Keratinocyte (primary cell): ENCODE measurements at regions not wholly inside any gene's neighbourhood (a gene's known extent, or its start where the extent isn't known, plus 50 kb on each side); places are given as distances from the start of the nearest gene placed in this dataset.

Experiments
- DNase-seq: peaks from one replicate; pipeline ENCODE4 v3.0.0-alpha.2; 2011; ENCODE audit warnings: low read depth, missing footprints, low spot score
- FAIRE-seq: peaks from 2 replicates; lab custom pipeline; 2011; peaks lifted over from hg19 to GRCh38; lab: Jason Lieb, UNC
- H2AFZ ChIP-seq: 2 replicates; pipeline ENCODE4 v1.6.0; 2012; ENCODE audit warnings: low read length, control low read depth, inconsistent platforms; ENCODE audit not compliant: control insufficient read depth
- H3K27ac ChIP-seq: 2 replicates; pipeline ENCODE4 v1.5.1; 2011; ENCODE audit warnings: low read length; ENCODE audit not compliant: control insufficient read depth, insufficient read depth
- H3K27me3 ChIP-seq: 3 replicates; pipeline ENCODE4 v1.6.0; 2011; ENCODE audit warnings: low read length; ENCODE audit not compliant: control insufficient read depth, insufficient read depth; ENCODE audit errors: extremely low read depth
- H3K36me3 ChIP-seq, 2 experiments: 2 replicates in 1 of 2; 3 replicates in 1 of 2; pipeline ENCODE4 v1.5.1; 2011; ENCODE audit warnings: low read length in 2 of 2, mild to moderate bottlenecking in 1 of 2; ENCODE audit not compliant: control insufficient read depth in 2 of 2, insufficient read depth in 2 of 2; ENCODE audit errors: extremely low read depth in 1 of 2
- H3K4me1 ChIP-seq: 3 replicates; pipeline ENCODE4 v1.5.1; 2011; ENCODE audit warnings: low read length; ENCODE audit not compliant: control insufficient read depth, insufficient read depth; ENCODE audit errors: extremely low read depth
- H3K4me2 ChIP-seq: 3 replicates; pipeline ENCODE4 v1.6.0; 2011; ENCODE audit warnings: low read depth, low read length; ENCODE audit not compliant: control insufficient read depth, insufficient read depth; ENCODE audit errors: extremely low read depth
- H3K4me3 ChIP-seq, 3 experiments: fragments of 200-600 bp in 1 of 3; sonication (generic) in 1 of 3; 2 replicates in 2 of 3; 3 replicates in 1 of 3; pipeline ENCODE4 v1.5.1; 2011 to 2016; ENCODE audit warnings: low read length in 3 of 3, mild to moderate bottlenecking in 3 of 3, control low read depth in 2 of 3, inconsistent platforms in 1 of 3, low read depth in 1 of 3, mixed read lengths in 1 of 3, mixed run types in 1 of 3, moderate library complexity in 1 of 3; ENCODE audit not compliant: control insufficient read depth in 2 of 3, insufficient read depth in 2 of 3; ENCODE audit errors: extremely low read depth in 1 of 3
- H3K79me2 ChIP-seq: 2 replicates; pipeline ENCODE4 v1.6.0; 2012; ENCODE audit warnings: low read length; ENCODE audit not compliant: control insufficient read depth, insufficient read depth
- H3K9ac ChIP-seq: 3 replicates; pipeline ENCODE4 v1.6.0; 2011; ENCODE audit warnings: low read length; ENCODE audit not compliant: control insufficient read depth, insufficient read depth; ENCODE audit errors: extremely low read depth
- H3K9me1 ChIP-seq: 3 replicates; pipeline ENCODE4 v1.6.0; 2011; ENCODE audit warnings: low read length; ENCODE audit not compliant: control insufficient read depth, insufficient read depth; ENCODE audit errors: extremely low read depth
- H3K9me3 ChIP-seq: 2 replicates; pipeline ENCODE4 v1.5.1; 2012; ENCODE audit warnings: low read depth, low read length; ENCODE audit not compliant: control insufficient read depth
- H4K20me1 ChIP-seq: 3 replicates; pipeline ENCODE4 v1.6.0; 2011; ENCODE audit warnings: low read length; ENCODE audit not compliant: control insufficient read depth, insufficient read depth; ENCODE audit errors: extremely low read depth
- EZH2 ChIP-seq: IDR thresholded peaks from one replicate; pipeline ENCODE4 v1.6.1; 2012; ENCODE audit warnings: inconsistent platforms, mild to moderate bottlenecking, low read length, moderate library complexity
- dilution Hi-C: fragments of 300-500 bp; cut with MboI; formaldehyde crosslinking; loops from one replicate; pipeline ENCODE4 v1.7.0; 2020; ENCODE audit warnings: low sequenced_read_pairs; ENCODE audit not compliant: extremely low pct_ligation_motif_present
- TF ChIP-seq, protein P1 (sequence below), 3 experiments: IDR thresholded peaks in 1 of 3; conservative IDR thresholded peaks in 1 of 3; optimal IDR thresholded peaks in 1 of 3; 2 replicates in 2 of 3; 3 replicates in 1 of 3; pipeline versions ENCODE3 to v1.5.1; 2011; ENCODE audit warnings: low read length in 3 of 3, mild to moderate bottlenecking in 3 of 3, moderate library complexity in 2 of 3, control low read depth in 1 of 3, inconsistent platforms in 1 of 3; ENCODE audit not compliant: insufficient read depth in 2 of 3; ENCODE audit errors: extremely low read depth in 1 of 3

DNA sequence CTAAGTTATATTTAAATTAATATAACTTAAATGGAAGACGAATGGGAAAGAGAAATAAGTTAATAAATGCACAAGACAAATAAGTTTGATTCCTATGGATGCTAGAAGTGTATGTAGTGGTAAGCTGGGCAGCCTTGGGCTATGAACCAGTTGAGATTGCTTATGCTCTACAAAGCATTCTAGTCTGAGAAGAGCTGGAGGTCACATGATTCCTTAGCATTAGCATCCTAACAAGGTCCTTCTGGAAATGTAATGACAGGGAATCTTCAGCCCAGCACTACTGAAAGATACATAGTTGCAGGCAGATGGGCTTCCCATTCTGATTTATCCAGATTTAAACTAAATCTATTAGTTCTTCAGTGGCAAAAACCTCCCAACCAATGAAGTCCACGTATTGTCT is 102.3 kb upstream of the ESRRG start:
- Histone ChIP-seq H3K36me3 (no peaks in the 10 kb centered on the region), H3K4me3 (no peak overlapping the region), H3K4me2 (no peak overlapping the region), H3K9me1 (no peaks in the 10 kb centered on the region), H3K27ac (no peak overlapping the region), H3K79me2 (no peaks in the 10 kb centered on the region), H3K9ac (no peak overlapping the region), H4K20me1 (no peaks in the 10 kb centered on the region), H3K27me3 (no peaks in the 10 kb centered on the region), H3K9me3 (no peaks in the 10 kb centered on the region), H2AFZ (no peak overlapping the region), H3K4me1 (no peaks in the 10 kb centered on the region)
- TF ChIP-seq EZH2, result no peak
- TF ChIP-seq, protein P1, sequence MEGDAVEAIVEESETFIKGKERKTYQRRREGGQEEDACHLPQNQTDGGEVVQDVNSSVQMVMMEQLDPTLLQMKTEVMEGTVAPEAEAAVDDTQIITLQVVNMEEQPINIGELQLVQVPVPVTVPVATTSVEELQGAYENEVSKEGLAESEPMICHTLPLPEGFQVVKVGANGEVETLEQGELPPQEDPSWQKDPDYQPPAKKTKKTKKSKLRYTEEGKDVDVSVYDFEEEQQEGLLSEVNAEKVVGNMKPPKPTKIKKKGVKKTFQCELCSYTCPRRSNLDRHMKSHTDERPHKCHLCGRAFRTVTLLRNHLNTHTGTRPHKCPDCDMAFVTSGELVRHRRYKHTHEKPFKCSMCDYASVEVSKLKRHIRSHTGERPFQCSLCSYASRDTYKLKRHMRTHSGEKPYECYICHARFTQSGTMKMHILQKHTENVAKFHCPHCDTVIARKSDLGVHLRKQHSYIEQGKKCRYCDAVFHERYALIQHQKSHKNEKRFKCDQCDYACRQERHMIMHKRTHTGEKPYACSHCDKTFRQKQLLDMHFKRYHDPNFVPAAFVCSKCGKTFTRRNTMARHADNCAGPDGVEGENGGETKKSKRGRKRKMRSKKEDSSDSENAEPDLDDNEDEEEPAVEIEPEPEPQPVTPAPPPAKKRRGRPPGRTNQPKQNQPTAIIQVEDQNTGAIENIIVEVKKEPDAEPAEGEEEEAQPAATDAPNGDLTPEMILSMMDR (optimal IDR thresholded peaks at IDR 0.05 in 1 of 3, IDR thresholded peaks at IDR 0.05 in 1 of 3, conservative IDR thresholded peaks at IDR 0.05 in 1 of 3; ENCODE audit: extremely low read depth in 1 of 3, insufficient read depth in 2 of 3, low read length in 3 of 3), result no peak
- dilution Hi-C loops, result no loop called here
- no peak for FAIRE-seq
- no peak for DNase-seq

DNA sequence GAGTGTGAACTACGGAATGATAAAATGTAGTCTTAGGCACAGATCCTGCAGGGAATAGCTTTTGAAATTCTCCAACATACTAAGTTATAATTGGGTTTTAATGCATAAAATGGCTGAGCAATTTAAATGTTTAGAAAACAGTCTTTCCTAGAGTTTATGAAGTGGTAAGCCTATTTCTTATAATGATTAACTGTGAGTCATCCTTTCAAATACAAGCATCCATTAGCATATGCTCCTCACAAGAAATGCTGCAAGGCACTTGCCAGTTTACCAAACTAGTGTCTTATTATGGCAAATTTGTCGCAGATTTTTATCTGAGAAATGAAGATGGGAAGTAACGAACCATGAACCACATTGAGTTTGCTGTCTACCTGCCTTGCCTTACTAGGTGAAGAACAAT is 101.3 kb upstream of the ESRRG start:
- H3K9me3 ChIP-seq, result no peaks in the 10 kb centered on the region
- DNase-seq (no peak), FAIRE-seq (no peak)
- H3K27me3 ChIP-seq, result no peaks in the 10 kb centered on the region
- no peak overlapping the region for H3K4me2 ChIP-seq
- no peaks in the 10 kb centered on the region for H3K4me1 ChIP-seq
- H3K4me3 ChIP-seq, result no peak overlapping the region
- H4K20me1 ChIP-seq, result no peaks in the 10 kb centered on the region
- H3K9ac ChIP-seq, result no peak overlapping the region
- dilution Hi-C loops, result no loop called here
- H3K9me1 ChIP-seq, result no peaks in the 10 kb centered on the region
- TF ChIP-seq, protein P1 (optimal IDR thresholded peaks at IDR 0.05 in 1 of 3, IDR thresholded peaks at IDR 0.05 in 1 of 3, conservative IDR thresholded peaks at IDR 0.05 in 1 of 3; ENCODE audit: extremely low read depth in 1 of 3, insufficient read depth in 2 of 3, low read length in 3 of 3), result no peak
- no peaks in the 10 kb centered on the region for H3K79me2 ChIP-seq
- H3K27ac ChIP-seq, result no peak overlapping the region
- H3K36me3 ChIP-seq, result no peaks in the 10 kb centered on the region
- no peak overlapping the region for H2AFZ ChIP-seq
